Astrocyte of the spinal cord (primary cell): ENCODE measurements at regions not wholly inside any gene's neighbourhood (a gene's known extent, or its start where the extent isn't known, plus 50 kb on each side); places are given as distances from the start of the nearest gene placed in this dataset.
A peak's percentile ranks its signal among the peaks of the same experiment; 100 is the strongest.
"Not testable (repeated sequence)": the region's sequence is repeated elsewhere in the genome, so short reads cannot be mapped to it uniquely, and the experiment has no call there.

Experiments
- DNase-seq: peaks from one replicate; pipeline ENCODE4 v3.0.0; 2011; ENCODE audit warnings: low read depth, low spot score
- H3K4me3 ChIP-seq: 2 replicates; pipeline ENCODE4 v1.5.1; 2011; ENCODE audit warnings: low read depth, mild to moderate bottlenecking, low read length, moderate library complexity
- CTCF ChIP-seq: IDR thresholded peaks from 2 replicates; pipeline ENCODE4 v1.5.1; 2012; ENCODE audit warnings: low read depth, mild to moderate bottlenecking, low read length, inconsistent platforms
- in situ Hi-C: cut with HindIII; loops from 2 replicates; pipeline ENCODE4 v1.10.0; 2017; ENCODE audit warnings: low sequenced_read_pairs

DNA sequence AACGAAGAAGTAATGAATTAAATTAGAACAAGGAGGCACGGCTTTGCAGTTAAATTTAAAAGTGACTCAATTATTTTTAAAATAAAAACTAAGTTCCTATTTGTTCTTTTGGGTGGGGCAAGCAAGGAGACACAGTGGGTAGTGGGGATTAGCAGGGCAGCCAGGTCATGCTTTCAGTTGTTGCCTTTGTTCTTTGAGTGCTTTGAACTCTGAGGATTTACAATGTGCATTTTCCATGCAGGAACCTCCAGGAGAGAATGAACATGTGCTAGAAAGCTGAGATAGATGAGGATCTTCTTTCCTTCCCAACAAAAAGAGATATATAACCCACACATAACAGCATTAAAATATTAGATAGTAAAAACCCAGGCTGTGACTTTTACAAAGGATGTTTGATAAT lies 420.4 kb upstream of the CTSO start:
- no peak for DNase-seq
- TF ChIP-seq CTCF = no peak
- H3K4me3 ChIP-seq = no peak overlapping the region
- in situ Hi-C loops = no loop called here

DNA sequence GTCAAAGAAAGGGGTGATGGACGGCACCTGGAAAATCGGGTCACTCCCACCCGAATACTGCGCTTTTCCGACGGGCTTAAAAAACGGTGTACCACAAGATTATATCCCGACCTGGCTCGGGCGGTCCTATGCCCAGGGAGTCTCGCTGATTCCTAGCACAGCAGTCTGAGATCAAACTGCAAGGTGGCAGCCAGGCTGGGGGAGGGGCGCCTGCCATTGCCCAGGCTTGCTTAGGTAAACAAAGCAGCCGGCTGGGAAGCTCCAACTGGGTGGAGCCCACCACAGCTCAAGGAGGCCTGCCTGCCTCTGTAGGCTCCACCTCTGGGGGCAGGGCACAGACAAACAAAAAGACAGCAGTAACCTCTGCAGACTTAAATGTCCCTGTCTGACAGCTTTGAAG lies 413.8 kb upstream of the CTSO start:
- H3K4me3 ChIP-seq, DNase-seq, in situ Hi-C loops: not testable (repeated sequence)

GRCh38 chr4:156362581-156362980 lies 408.9 kb upstream of the CTSO start:
- no peak for TF ChIP-seq CTCF
- H3K4me3 ChIP-seq = no peak overlapping the region
- peak; percentile 39 for DNase-seq
- in situ Hi-C loops = no loop called here

- peak; percentile 71 for DNase-seq
- H3K4me3 ChIP-seq = no peak overlapping the region
- TF ChIP-seq CTCF = no peak
- in situ Hi-C loops = no loop called here
Observed at GRCh38 chr4:156347412-156348075, 393.9 kb upstream of the CTSO start.

DNA sequence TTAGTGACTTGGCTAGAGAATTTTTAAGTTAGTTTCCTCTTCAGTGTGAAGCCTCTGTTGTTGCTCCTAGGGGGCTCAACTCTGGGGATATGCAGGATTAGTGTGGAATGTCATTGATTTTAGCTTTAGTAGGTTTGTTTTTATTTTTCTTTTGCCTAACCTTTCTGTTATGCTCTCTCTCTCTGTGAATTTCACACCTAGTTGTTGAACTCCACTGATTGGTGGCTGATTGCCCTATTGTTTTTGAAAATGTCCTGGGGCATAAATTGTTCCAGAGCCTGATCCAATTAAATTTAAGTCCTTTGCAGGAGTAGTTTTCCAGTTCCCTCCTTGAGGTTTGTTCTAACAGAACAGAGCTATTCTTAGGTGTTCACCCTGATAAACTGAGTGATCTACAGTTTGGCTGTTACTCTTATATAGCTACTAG lies 393.3 kb upstream of the CTSO start:
- in situ Hi-C loops = no loop called here
- H3K4me3 ChIP-seq = no peak overlapping the region
- no peak for TF ChIP-seq CTCF

DNA sequence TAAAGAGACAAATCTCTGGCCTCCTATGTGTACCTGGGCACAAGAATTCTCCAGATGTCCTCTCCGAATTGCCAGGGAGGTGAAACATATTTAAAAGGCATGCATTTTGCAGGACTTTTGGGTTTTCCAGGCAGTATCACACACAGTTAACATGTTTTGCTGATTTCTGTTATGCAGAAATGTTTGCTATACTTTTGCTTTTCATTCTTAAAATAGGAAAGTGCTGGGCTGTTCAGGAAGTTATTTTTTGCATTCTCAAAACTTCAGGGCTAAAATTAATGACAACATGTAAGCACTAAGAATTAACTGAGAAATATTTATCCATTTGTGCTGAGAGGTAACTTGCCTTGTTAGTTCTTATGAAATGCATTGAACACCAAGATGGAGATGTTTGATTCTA lies 390.7 kb upstream of the CTSO start:
- TF ChIP-seq CTCF = no peak
- H3K4me3 ChIP-seq = no peak overlapping the region
- in situ Hi-C loops = no loop called here
- no peak for DNase-seq

More for the DNA sequence above, 393.3 kb upstream of the CTSO start:
- DNase-seq = peak; percentile 14

DNA sequence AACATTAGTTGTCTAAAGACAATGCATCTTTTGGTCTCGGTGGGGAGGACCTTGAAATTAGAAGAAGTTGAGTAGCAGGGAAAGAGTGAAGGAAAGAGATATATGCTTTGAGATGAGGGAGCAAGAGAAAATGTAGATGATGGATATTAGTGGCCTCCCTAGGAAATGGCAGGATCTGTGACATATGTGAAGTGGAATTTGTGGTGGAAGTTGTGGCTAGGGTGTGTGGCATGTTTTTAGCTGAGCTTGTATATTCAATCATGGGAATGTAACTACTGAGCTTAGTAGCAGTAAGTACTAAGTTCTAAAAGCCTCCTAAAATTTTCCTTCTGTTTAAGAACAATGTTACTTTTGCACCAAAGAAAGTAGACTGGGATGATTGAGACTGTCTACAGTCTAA lies 382.8 kb upstream of the CTSO start:
- no peak overlapping the region for H3K4me3 ChIP-seq
- TF ChIP-seq CTCF = no peak
- in situ Hi-C loops = no loop called here
- no peak for DNase-seq
